Neural crest cell (in vitro differentiated cells): ENCODE measurements at regions not wholly inside any gene's neighbourhood (a gene's known extent, or its start where the extent isn't known, plus 50 kb on each side); places are given as distances from the start of the nearest gene placed in this dataset.

ENCODE experiments used
- DNase-seq: peaks from one replicate; pipeline ENCODE4 v3.0.0; 2021; ENCODE audit warnings: low read depth, mixed read lengths, low spot score
- H3K27ac Mint-ChIP-seq: one replicate; pipeline ENCODE4 v1.8.0; 2021; ENCODE audit warnings: mild to moderate bottlenecking, mixed read lengths; ENCODE audit not compliant: unreplicated experiment
- H3K27me3 Mint-ChIP-seq: 2 replicates; pipeline ENCODE4 v1.8.0; 2021; ENCODE audit warnings: low read depth, mild to moderate bottlenecking, mixed read lengths
- H3K36me3 Mint-ChIP-seq: 2 replicates; pipeline ENCODE4 v1.8.0; 2021; ENCODE audit warnings: low read depth, mild to moderate bottlenecking, mixed read lengths
- H3K4me1 Mint-ChIP-seq: 2 replicates; pipeline ENCODE4 v1.8.0; 2021; ENCODE audit warnings: mixed read lengths
- H3K4me3 Mint-ChIP-seq: one replicate; pipeline ENCODE4 v1.8.0; 2021; ENCODE audit warnings: mild to moderate bottlenecking, mixed read lengths
- H3K9me3 Mint-ChIP-seq: 2 replicates; pipeline ENCODE4 v1.8.0; 2021; ENCODE audit warnings: mixed read lengths
- CTCF ChIP-seq: fragments of 200-600 bp; sonication (generic); conservative IDR thresholded peaks from 2 replicates; pipeline ENCODE4 v1.5.0; 2021; ENCODE audit warnings: antibody characterized with exemption, mild to moderate bottlenecking

- no peaks in the 10 kb centered on the region for H3K36me3 Mint-ChIP-seq
- H3K4me3 Mint-ChIP-seq, result no peak overlapping the region
- no peak for TF ChIP-seq CTCF
- no peak for DNase-seq
- H3K27me3 Mint-ChIP-seq, result peaks cover 14% of the 10 kb centered on the region
- H3K27ac Mint-ChIP-seq, result no peak overlapping the region
- H3K9me3 Mint-ChIP-seq, result peaks cover 7% of the 10 kb centered on the region
- no peaks in the 10 kb centered on the region for H3K4me1 Mint-ChIP-seq
These were observed 113.7 kb upstream of the F13A1 start for GRCh38 chr6:6434151-6434550.

GRCh38 chr6:6434723-6435122, 114.3 kb upstream of the F13A1 start:
- H3K27ac Mint-ChIP-seq, result no peak overlapping the region
- no peak overlapping the region for H3K4me3 Mint-ChIP-seq
- DNase-seq, result no peak
- H3K9me3 Mint-ChIP-seq, result peaks cover 7% of the 10 kb centered on the region
- no peaks in the 10 kb centered on the region for H3K4me1 Mint-ChIP-seq
- H3K36me3 Mint-ChIP-seq, result no peaks in the 10 kb centered on the region
- peaks cover 14% of the 10 kb centered on the region for H3K27me3 Mint-ChIP-seq
- no peak for TF ChIP-seq CTCF

DNA sequence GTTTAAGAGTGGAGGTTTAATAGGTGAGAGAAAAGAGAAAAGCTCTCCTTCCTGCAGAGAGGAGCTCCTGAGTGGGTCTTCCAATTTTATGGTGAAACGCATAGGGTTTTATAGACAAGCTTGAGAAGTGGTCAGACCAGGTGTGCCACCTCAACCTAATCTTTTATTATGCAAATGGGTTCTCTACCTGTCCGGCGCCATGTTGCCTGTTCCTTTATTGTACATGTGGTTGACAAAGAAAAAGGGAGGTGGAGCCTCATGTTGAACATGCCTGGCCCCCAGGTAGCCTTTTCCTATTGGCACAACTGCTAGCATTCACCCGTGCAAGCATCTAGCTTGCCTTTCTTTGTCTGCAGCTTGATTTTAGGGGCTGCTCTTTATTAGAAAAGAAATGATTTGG, 115.9 kb upstream of the F13A1 start:
- peaks cover 9% of the 10 kb centered on the region for H3K27me3 Mint-ChIP-seq
- no peak overlapping the region for H3K27ac Mint-ChIP-seq
- peaks cover 3% of the 10 kb centered on the region for H3K9me3 Mint-ChIP-seq
- DNase-seq, result no peak
- H3K4me3 Mint-ChIP-seq, result no peak overlapping the region
- no peaks in the 10 kb centered on the region for H3K36me3 Mint-ChIP-seq
- TF ChIP-seq CTCF, result no peak
- no peaks in the 10 kb centered on the region for H3K4me1 Mint-ChIP-seq

DNA sequence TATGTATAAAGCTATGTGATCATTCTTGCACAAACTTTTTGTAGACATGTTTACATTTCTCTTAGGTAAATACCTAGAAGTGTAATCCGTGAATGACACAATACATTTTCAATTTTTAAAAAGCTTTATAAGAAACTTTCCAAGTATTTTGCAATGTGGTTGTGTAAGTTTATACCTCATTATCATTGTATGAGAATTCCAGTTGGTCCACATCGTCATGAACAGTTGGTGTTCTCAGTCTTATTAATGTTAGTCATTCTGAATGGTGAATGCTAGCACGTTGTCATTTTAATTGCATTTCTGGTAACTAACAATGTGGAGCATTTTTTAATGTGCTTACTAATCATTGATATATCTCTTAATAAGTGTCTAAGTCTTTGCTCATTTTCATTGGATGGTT, 116.5 kb upstream of the F13A1 start:
- Mint-ChIP-seq H3K27me3 (peaks cover 10% of the 10 kb centered on the region), H3K4me1 (no peaks in the 10 kb centered on the region)

GRCh38 chr6:6438286-6438685, 117.8 kb upstream of the F13A1 start:
- H3K4me1 Mint-ChIP-seq, result no peaks in the 10 kb centered on the region
- no peak for TF ChIP-seq CTCF
- no peak overlapping the region for H3K4me3 Mint-ChIP-seq
- H3K9me3 Mint-ChIP-seq, result peaks cover 6% of the 10 kb centered on the region
- H3K27ac Mint-ChIP-seq, result no peak overlapping the region
- peaks cover 5% of the 10 kb centered on the region for H3K27me3 Mint-ChIP-seq
- no peak for DNase-seq
- peaks cover 4% of the 10 kb centered on the region for H3K36me3 Mint-ChIP-seq

More for the DNA sequence above, 116.5 kb upstream of the F13A1 start:
- DNase-seq, result no peak
- H3K4me3 Mint-ChIP-seq, result no peak overlapping the region
- H3K36me3 Mint-ChIP-seq, result peaks cover 2% of the 10 kb centered on the region
- no peak for TF ChIP-seq CTCF
- H3K27ac Mint-ChIP-seq, result no peak overlapping the region
- H3K9me3 Mint-ChIP-seq, result peaks cover 4% of the 10 kb centered on the region

- no peak for DNase-seq
These were observed 119.3 kb upstream of the F13A1 start for GRCh38 chr6:6439778-6440177.

More at GRCh38 chr6:6439778-6440177, 119.3 kb upstream of the F13A1 start:
- H3K9me3 Mint-ChIP-seq, result peaks cover 6% of the 10 kb centered on the region
- no peak overlapping the region for H3K4me3 Mint-ChIP-seq
- TF ChIP-seq CTCF, result no peak
- H3K27ac Mint-ChIP-seq, result no peak overlapping the region
- peaks cover 7% of the 10 kb centered on the region for H3K27me3 Mint-ChIP-seq
- no peaks in the 10 kb centered on the region for H3K4me1 Mint-ChIP-seq
- H3K36me3 Mint-ChIP-seq, result peaks cover 4% of the 10 kb centered on the region
